NCI-H128 (cell line): ENCODE measurements at regions not wholly inside any gene's neighbourhood (a gene's known extent, or its start where the extent isn't known, plus 50 kb on each side); places are given as distances from the start of the nearest gene placed in this dataset.

ENCODE experiments used
- DNase-seq: peaks from one replicate; lab custom pipeline; 2025; ENCODE audit not compliant: unreplicated experiment; lab: John Stamatoyannopoulos, UW

DNA sequence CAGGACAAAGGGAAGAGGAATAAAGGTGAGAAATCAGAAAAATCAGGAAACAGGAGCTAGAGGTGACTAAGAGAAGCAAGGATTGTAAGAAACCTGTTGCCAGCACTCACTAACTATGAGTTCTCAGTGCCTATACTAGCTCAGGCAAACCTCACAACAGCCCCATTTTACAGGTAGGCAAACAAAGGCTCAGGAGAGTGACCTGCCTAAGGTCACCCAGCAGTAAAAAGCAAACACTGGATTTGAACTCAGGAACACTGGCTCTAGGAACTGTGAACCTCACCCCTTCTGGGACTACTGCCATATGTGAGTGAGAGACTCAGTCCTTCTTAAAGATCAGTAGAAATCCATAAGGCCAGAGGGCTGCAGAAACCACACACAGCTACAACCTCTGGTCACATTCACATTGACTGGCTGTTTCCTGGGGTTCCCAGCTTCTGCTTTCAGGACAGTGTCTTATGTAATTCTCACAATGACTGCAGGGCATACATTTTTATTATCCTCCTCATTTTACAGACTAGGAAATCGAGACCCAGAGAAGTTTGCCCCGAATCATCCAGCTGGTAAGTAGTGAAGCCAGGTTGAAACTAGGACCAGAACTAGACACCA lies 80.7 kb upstream of the MAFB start:
- DNase-seq, result no peak

GRCh38 chr20:40770564-40771307 lies 81.7 kb upstream of the MAFB start:
- no peak for DNase-seq

- no peak for DNase-seq
Observed at GRCh38 chr20:40771308-40771610, 82.2 kb upstream of the MAFB start.

GRCh38 chr20:40771848-40772511 lies 82.9 kb upstream of the MAFB start:
- DNase-seq, result no peak

DNA sequence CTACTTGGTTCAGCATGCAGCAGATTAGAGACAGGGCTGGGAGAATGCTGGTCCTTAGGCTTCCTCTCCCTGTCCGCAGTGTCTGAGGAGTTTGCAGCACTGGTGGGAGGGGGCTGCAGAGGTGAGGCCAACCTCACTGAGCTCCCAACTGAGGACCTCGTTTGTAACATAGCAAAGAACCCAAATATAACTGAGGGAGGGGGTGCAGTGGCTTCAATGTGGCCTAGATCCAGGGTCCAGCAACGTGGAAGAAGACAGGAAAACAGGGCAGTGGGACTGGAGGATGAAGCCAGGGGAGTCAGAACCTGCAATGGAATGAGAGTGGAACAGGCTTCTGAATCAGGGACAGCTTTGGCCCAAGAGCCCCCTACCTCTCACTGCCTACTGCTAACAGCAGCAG lies 84.3 kb upstream of the MAFB start:
- no peak for DNase-seq

- DNase-seq, result no peak
Observed at GRCh38 chr20:40774252-40774651, 85.2 kb upstream of the MAFB start.

DNA sequence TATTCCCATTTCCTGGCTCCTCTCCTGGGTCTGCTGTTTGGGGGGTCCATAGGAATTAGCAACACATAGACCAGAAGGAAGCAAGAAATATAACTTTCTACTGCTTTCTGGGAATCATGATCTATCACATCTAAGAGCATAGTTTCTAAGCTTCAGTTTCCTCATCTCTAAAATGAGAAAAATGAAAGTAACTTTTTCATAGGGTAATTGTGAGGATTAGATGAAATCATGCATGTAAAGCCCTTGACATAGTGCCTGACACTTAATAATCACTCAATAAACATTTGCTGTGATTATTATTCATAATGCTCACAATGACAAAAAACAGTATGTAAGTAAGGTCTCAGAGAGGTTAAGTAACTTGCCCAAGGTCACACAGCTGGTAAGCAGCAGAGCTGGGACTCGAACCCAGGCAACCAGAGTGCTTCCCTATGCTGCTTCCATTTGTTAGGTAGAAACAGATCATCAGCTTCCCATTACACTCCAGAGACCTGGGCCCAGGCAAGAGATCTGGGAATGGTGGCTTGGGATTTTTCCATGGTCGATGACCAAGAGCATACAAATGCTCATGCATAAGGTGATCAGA lies 86.6 kb upstream of the MAFB start:
- DNase-seq, result no peak

GRCh38 chr20:40776466-40777457 lies 87.7 kb upstream of the MAFB start:
- DNase-seq, result no peak

DNA sequence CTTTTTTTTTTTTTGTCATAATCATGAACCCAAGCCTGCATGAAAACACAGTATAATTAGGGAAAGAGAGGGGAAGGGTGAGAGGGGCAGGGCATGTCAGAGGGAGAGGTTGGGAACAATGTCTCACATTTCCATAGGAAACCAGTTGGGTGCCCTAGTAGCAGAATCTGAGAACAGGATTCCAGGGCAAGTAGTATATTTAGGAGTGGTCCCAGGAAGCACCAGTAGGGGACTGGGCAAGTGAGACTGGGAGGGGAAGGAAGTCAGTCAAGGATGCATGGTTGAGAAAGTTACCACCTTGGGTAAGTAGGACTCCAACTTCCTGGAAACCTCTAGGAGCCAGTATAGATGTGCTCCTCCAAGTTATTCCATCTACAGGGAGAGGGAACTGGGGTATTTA lies 88.6 kb upstream of the MAFB start:
- no peak for DNase-seq

- DNase-seq, result no peak
Observed at GRCh38 chr20:40778894-40779496, 90.0 kb upstream of the MAFB start.

DNA sequence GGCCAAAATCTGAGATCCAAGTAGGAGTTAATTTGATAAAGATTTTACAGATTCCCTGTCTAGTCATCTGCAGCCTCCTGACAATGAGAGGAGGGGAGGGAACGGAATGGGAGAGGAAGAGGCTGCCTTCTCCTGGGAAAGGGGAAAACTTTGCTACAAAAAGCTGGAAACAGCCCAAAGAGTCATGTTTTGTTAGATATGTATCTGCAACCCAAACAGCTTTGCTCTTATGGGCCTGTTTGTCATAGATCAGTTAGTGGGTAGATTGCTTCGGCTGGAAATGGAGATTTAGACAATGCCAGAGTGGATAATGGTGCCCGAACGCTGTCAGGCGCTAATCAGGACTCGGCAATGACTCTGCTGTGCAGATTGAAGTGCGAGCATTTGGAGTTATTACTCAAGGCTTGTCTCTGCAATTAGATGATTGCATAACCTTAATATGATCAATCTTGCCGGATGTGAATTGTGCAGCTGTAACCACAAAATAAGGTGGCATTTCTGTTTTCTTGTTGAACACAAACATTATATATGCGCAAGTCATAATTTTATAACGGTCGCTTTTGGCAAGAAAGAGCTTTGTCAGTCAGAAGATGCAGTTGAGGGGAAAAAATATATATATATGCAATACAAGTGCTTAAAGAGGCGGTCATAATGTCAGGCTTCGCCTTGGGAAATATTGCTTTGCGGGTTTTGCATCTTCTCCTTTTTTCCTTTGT lies 92.4 kb upstream of the MAFB start:
- no peak for DNase-seq

DNA sequence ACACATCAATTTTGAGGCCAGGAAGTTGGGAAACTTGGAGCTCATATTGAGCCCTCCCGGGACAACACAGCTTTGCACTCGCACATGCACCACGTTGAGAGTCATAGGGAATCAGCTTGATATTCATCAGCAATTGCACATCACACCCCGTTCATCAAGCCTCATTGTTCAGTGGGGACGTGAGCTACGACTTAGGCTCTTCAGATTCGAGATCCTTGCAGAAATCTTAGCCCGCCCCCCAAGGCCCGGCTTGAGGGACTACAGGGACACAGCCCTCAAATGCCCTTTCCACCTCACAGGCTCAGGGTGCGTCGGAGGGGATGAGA lies 93.0 kb upstream of the MAFB start:
- no peak for DNase-seq

- DNase-seq, result no peak
Observed at GRCh38 chr20:40785346-40785745, 96.3 kb upstream of the MAFB start.

DNA sequence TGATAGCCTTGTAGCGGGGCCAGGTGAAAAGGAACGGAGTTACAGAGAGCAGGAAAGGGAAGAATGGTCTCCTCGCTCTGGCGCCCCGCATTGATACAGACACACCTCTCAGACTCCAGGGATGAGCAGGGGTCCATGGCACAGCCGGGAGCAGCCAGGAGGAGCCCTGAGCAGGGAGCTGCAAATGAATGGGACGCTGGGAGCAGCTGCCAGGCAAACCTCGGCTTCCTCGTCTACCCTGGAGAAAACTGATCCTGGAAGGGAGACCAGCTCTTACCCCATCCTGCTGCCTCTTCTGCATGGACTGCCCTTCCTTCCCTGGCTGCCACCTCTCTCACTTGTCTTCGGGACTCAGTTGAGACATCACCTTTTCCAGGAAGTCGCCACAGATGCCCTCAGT lies 97.3 kb upstream of the MAFB start:
- DNase-seq, result no peak

- DNase-seq, result no peak
Observed at GRCh38 chr20:40787941-40788340, 98.9 kb upstream of the MAFB start.

DNA sequence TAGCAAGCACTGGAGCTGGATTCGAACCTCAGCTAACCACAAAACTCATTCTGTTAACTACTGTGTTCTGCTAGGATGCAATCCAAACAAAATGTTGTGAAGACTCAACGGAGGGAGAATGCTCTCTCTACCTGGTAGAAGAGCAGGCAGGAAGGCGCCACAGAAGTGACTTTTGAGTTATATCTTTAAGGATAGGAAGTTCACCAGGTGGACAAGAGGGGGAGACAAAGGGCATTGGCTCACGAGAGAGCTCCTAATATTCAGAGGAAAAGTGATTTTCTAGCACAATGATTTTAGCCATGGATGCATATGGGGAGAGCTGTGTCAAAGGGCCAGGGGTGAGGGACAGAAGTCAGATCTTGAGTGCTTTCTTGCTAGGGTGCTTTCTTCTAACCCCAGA lies 108.4 kb upstream of the MAFB start:
- no peak for DNase-seq

GRCh38 chr20:40798066-40798465 lies 109.0 kb upstream of the MAFB start:
- no peak for DNase-seq

DNA sequence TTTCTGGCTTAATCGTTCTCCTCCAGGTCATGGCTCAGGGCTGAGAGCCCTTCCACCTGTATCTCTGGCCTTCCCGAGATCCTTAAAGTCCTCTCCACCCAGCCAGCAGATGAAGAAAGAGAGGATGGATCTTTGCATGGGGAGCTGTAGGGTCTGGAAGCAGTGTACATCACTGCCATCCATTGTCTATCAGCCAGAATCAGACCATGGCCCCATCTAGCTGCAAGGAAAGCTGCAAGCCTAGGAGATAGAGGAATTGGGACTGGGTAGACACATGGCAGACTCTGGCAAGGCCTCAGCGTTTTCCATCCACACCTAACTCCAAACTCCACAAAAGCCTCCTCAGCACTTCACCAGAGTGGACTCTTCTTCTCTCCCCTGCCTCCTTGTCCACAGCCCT lies 113.8 kb upstream of the MAFB start:
- DNase-seq, result no peak

GRCh38 chr20:40803381-40803780 lies 114.3 kb upstream of the MAFB start:
- no peak for DNase-seq

GRCh38 chr20:40805592-40805991 lies 116.6 kb upstream of the MAFB start:
- no peak for DNase-seq
